NOMO-1 treated with dmso at 0.1 percent for 144 hours (cell line): ENCODE measurements at regions not wholly inside any gene's neighbourhood (a gene's known extent, or its start where the extent isn't known, plus 50 kb on each side); places are given as distances from the start of the nearest gene placed in this dataset.

Experiments
- DNase-seq: peaks from one replicate; lab custom pipeline; 2025; ENCODE audit not compliant: unreplicated experiment; lab: John Stamatoyannopoulos, UW

- DNase-seq = no peak
Measured at GRCh38 chr9:135418161-135418560, 61.4 kb upstream of the PPP1R26 start.

- DNase-seq = no peak
Measured at GRCh38 chr9:135419106-135419505, 60.5 kb upstream of the PPP1R26 start.

DNA sequence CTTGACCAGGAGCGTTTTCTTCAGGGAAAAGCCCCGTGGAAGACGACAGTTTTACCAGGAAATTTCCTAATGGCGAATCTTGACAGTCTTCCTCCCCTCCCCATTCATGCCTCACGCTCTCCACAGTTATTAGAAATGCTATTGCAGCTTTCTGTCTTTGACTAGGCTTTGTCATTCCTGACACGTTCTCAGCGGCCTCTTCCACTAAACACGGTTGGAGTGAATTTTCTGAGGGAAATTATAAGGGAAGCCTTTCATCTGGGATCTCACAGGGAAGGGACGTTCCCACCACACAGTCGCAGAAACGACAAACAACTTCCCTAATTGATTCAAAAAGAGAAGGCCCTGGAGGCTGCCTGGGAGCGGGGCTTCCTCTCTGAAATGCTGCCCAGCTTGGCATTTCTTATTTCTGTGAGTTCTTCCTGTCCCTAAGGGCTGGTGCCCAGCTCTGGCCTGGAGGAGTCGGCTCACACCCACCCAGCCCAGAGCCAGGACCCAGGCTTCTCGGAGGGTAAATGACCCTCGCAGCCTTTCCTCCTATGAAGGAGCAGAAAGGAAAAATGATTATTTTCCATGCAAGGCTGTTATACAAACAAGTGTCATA, 57.1 kb upstream of the PPP1R26 start:
- DNase-seq = no peak

- DNase-seq = no peak
Measured at GRCh38 chr9:135423725-135424124, 55.9 kb upstream of the PPP1R26 start.
